ENCODE measurements at regions not wholly inside any gene's neighbourhood (a gene's known extent, or its start where the extent isn't known, plus 50 kb on each side); places are given as distances from the start of the nearest gene placed in this dataset.

DNA sequence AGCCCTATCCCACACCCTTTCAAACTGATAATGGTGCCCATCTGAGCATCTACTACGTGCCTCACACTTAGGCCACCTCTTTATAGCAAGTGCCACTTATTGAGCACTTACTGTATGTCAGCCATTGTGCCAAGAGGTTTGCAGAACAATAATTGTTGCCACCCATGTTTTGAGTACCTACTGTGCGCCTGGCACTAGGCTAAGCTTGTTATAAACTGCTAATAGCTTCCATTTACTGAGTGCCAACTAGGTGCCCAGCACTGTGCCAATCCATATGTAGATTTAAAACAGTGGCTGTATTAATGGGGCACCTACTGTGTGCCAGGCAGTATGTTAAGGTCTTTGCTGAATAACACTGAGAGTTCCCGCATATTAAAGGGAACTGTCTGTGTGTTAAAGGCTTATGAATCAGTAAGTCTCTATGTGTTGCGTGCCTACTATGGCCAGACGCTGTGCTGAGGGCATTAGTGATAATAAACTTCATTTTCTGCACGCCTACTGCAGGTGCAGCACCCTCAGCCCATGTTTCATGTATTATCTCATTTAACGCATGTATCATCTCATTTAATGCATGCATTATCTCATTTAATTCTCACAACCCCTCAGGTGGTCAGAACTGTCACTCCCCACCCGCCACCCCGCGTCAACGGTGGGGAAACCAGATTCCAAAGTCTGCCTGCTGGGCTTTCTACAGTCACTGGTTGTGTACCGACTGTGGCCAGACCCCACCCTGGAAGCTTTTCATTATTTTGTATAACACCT, 105.0 kb downstream of the PTPRS start:
- no peak for DNase-seq (ENCODE audit: low read depth)

DNA sequence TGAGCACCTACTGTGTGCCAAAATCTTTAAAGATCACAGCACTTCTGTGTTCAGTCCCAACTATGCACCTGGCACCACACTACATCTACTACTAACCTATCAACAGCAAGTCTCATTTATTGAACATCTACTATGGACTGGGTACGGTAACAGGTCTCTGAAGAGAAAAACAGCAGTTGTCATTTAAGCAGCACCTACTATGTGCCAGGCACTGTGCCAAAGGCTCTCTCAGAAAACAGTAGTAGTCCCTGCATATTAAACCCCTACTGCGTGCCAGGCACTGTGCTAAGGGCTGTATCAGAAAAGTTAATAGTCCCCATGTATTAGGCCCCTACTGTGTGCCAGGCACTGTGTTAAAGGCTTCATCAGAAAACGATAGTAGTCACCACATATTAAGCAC, 106.2 kb downstream of the PTPRS start:
- no peak for DNase-seq (ENCODE audit: low read depth)

DNA sequence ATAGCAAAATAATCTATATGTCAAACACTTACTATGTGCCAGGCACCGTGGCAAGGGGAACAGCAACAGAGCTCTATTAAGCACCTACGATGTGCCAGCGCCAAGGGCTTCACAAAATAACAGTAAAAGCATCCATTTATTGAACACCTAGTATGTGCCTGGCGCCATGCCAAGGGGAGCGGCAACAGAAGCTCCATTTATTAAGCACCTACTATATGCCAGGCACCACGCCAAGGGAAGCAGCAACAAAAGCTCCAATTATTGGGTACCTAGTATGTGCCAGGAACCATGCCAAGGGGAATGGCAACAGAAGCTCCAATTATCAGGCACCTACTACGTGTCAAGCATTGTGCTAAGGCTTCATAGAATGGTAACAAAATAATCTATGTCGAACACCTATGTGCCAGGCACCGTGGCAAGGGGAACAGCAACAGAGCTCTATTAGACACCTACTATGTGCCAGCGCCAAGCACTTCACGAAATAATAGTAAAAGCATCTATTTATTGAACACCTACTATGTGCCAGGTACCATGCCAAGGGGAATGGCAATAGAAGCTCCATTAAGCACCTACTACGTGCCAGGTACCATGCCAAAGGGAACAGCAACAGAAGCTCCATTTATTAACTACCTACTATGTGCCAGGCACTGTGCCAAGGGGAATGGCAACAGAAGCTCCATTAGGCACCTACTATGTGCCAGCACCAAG, 107.7 kb downstream of the PTPRS start:
- no peak for DNase-seq (ENCODE audit: low read depth)

DNA sequence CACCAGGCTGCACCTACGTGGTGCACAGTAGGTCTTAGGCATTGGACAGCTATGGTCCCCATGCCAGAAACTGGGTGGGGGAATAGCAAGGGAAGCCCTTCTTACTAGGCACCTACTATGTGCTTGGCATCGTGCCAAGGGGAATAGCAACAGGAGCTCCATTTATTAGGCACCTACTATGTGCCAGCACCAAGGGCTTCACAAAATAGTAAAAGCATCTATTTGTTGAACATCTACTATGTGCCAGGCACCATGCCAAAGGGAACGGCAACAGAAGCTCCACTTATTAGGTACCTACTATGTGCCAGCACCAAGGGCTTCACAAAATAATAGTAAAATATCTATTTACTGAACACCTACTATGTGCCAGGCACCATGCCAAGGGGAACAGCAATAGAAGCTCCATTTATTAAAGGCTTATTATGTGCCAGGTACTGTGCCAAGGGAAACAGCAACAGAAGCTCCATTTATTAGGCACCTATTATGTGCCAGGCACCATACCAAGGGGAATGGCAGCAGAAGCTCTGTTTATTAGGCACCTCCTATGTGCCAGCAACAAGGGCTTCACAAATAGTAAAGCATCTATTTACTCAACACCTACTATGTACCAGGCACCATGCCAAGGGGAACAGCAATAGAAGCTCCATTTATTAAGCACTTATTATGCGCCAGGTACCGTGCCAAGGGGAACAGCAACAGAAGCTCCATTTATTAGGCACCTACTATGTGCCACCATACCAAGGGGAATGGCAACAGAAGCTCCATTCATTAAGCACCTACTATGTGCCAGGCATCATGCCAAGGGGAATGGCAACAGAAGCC, 108.5 kb downstream of the PTPRS start:
- no peak for DNase-seq (ENCODE audit: low read depth)

DNA sequence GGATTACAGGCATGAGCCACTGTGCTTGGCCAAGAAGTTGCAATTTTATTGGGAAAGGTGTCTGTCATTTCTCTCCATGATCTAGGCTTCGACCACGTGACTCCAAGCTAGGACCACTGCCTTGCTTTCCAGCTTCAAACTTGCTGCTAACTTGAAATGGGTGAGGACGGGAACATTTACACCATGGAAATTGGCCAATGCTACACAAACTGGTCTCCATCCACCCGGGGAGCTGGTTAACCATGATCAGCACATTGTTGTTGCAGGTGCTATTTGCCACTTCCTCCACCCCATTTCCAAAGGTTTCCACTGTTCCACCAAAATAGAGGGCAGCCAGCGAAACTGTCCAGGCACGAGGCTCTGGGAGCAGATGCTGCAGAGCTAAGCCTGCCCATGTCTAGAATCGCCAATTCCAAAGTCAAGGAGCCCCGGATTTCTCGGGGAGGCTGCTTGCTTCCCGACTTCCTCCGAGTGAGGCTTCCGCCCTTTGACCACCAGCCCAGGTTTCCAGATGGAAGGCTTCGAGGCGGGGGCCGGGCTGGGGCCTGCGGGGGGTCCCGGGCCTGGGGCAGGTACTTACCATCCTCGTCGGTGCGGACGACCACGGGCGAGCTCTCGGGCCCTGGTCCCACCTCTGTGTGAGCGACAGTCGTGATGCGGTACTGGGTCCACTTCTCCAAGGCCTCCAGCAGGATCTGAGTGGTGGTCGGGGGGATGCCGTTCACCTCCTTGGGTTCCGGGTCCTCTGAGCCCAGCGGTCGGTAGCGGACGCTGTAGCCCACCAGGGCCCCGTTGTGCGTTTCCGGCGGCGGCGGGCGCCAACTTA, 109.7 kb downstream of the PTPRS start:
- DNase-seq (ENCODE audit: low read depth), result no peak

DNA sequence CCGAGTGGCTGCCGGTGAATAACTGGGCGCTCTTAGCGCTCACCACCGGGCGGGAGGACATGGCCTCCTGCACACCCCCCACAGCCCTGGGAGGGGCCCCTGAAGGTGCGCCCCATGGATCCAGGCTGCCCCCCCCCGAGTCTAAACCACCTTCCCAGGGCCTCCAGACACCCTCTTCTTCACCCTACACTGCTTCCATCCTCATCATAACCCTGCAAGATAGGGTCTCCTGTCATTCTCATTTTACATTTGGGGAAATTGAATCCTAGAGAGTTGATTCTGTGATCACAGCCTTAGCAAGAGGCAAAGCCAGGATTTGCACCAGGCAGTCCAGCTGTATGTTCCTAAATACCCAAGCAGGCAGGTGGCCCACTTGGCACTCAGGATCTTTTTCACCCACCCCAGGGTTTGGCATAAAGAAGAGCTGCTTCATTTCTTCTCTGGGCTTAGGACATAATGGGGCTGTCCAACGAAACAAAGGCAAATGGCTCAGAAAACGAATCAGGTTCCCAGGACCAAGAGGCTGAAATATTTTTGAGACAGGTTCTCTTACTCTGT, 110.8 kb downstream of the PTPRS start:
- DNase-seq (ENCODE audit: low read depth), result no peak

DNA sequence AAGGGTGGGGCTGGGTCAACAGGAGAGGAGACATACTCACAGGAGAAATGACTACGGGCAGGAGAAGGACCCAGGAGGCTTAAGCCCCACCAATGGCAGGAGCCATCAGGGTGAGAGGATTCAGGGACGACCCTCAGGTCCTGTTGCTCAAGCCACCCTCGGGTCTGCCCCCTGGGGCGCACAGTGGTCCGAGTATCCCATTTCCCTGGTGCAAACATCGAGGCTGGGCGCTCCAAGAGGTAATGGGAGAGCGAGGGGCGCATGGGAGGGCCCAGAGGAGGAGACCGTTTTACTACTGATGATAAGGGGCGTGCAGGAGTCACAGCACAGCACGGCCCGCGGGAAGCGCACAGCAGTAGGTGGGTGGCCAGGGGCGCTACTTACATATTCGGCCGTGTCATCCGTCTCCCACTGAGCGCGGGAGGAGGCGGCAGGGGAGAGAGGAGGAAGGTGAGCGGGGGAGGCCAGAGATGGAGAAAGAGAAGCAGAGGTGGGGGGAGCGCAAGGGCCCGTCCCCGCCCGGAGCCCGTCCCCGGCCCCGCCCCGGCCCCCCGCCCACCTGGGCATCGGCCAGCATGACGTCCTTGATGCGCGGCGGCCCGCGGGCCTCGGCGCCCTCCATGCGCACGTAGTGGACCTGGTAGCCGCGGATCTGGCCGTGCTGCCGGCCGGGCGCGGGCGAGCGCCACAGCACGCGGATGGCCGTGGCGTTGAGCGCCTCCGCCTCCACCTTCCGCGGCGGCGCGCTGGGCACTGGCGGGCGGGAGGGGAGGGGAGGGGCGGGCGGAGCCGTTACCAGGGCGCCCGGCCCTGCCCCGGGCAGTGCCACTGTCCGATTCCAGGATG, 111.5 kb downstream of the PTPRS start:
- DNase-seq (ENCODE audit: low read depth), result no peak

DNA sequence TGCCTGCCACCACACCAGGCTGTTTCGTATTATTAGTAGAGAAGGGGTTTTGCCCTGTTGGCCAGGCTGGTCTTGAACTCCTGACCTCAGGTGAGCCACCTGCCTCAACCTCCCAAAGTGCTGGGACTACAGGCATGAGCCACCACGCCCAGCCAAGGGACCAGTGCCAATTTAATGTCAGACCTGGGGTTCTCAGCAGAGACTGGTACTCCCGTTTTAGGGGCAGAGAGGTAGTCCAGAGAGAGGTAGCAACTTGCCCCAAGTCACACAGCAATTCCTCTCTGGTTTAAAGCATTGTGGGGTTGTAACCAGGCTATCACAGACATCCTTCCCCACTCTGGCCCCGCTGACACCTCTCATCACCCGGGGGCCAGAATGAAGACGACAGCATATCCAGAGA, 112.1 kb downstream of the PTPRS start:
- no peak for DNase-seq (ENCODE audit: low read depth)

DNA sequence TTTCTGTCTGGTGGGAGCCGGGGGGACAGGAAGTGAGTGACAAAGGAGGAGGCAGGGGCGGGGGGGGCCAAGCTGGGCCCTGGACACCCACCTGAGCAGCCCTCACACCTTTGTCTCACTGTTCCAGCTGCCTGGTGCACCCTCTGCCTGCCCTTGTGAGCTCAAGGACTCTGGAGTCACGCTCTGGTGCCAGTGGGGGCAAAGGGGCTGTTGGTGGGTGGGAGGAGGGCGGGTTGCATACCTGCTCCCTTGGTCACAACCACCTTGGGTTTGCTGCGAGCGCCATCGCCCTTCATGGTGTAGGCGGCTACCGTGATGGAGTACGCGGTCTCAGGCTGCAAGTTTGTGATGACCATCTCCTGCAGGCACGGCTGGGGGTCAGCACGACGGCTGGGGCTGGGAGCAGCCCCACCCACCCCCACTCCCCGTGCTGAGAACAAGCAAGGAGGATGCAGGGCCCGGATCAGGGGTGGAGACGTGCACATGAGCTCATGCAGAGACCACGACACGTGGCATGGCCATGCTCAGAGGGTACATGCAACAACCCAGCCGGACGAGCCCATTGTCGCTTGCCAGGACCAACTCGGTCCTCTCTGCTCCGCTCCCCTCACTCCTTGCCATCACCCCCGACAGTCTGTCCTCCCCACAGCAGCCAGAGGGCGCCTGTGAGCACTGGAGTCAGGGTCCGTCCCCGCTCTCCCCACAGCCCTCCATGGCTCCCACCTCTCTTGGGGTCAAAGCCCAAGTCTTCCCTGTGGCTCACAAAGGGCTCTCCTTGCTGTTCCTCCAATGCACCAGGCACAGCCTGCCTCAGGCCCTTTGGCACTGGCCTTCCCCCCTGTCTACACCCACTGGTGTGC, 114.9 kb downstream of the PTPRS start:
- DNase-seq (ENCODE audit: low read depth), result no peak

DNA sequence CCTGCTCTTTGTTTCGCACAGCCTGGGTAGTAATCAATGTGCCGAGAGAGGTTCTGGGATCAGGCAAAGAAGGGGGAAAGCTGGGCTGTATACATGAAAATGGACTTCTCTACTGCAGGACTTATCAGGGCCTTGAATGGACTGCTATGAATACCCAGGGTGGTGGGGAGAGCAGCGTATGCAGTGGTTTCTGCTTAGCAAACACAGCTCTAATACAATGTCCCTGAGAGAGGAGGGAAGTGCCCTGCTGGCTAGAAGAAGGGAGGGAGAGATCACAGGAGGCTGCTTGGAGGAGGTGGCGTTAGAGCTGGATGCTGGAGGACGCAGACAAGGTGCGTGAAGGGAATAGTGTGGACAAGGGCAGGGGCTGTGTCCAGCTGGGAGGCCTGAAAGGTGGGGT, 116.1 kb downstream of the PTPRS start:
- no peak for DNase-seq (ENCODE audit: low read depth)

DNA sequence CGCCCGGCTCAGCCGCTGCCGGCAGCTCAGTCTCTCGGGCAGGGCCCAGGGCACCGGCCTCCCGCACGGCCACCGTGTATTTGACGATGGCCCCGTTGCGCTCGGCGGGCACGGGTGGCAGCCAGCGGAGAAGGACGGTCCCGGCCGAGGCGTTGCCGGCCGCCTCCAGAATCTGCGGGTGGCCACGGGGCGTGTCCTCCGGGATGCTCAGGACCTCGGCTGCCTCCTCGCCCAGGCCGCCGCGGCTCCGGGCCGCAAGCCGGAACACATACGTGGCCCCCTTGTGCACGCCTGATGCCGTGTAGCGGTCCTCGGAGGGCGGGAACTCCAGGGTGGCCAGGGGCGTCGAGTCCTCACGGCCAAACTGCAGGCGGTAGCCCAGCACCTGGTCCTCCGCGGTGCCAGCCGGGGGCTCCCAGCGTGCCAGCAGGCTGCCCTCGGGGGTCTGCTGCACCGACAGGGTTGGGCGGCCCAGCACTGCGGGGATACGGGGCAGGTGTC, 117.7 kb downstream of the PTPRS start:
- no peak for DNase-seq (ENCODE audit: low read depth)

DNA sequence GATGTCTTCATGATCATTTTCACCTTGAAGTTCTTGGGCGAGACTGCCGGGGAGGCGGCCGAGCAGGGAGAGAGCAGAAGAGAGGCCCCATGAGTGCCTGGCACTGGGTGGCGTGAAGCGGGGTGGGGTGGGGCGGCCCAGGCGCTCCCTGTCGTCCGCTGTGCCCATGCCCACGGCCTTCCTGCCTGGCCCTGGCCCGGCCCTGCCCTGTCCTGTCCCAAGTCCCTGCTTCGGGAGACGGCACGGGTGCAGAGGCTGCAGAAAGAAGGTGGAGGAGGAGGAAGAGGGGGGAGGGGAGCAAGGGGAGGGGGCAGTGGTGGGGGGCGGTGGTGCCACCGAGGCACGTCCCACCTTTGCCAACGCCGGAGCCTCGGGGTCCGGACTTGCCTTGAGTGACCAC, 118.4 kb downstream of the PTPRS start:
- no peak for DNase-seq (ENCODE audit: low read depth)

DNA sequence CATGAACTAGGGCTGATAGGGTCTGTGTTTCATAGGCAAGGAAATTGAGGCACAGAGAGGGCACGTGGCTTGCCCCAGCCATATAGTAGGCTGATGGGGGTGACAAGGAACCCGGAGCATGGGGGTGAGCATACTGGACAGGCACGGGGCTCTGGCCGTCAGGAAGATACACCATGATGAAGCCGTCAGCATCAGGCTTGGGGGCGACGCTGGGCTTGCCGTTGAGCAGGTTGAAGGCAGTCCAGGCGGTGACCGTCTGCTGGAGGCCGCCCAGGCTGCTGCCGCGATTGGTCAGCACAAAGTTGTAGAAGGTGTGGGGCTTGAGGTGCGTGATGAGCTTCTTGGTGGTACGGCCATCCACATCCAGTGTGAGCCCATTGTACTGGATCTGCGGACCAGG, 119.7 kb downstream of the PTPRS start:
- DNase-seq (ENCODE audit: low read depth), result no peak

DNA sequence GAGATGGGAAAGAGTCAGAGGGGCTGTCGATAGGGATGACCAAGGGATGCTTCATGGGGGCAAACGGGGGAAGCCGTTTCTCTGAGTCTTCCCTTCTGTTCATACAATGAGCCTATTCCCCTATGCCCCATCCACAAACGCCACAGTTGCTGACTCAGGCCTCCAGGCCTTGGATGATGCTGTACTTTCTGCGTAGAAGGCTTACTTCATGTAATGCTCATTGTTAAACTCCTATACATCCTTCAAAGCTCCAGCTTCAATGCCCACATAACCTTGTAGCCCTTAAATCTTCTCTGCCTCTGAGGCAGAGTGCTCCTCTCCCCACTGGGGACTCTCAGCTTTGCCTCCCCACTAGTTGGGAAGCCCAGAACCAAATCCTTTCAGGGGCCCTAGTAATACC, 120.3 kb downstream of the PTPRS start:
- no peak for DNase-seq (ENCODE audit: low read depth)

DNA sequence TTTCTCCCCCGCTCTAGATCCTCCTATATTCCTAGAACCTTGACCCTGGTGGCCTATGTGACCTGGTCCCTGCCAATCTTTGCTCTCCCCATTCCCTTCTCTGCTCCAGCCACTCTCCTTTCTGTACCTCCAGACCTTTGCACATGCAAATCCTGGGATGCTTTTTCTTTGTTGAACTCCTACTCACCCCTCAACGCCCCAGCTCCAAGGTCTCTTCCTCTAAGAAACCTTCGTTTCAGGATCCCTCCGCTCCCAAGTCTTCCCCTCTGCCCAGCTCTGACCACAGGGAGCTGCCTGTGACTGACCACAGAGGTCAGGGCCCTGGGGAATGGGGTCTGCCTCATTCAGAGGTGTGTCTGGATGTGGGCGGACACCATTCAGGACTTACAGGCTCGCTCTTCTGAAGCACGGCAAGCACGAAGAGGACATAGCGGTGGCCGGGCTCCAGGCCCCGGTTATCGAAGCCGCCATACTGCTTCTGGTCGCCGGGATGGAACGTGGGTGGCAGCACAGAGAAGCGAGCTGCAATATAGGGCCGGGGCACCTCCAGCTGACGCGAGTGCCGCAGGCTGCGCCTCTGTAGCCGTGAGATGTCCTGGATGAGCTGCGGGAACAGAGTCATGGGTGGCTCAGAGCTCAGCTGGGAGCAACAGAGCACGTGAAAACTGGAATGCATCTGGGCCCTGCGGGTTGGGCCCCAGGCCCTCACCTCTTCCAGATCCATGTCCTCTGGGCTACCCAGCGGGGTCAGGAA, 120.9 kb downstream of the PTPRS start:
- no peak for DNase-seq (ENCODE audit: low read depth)

DNA sequence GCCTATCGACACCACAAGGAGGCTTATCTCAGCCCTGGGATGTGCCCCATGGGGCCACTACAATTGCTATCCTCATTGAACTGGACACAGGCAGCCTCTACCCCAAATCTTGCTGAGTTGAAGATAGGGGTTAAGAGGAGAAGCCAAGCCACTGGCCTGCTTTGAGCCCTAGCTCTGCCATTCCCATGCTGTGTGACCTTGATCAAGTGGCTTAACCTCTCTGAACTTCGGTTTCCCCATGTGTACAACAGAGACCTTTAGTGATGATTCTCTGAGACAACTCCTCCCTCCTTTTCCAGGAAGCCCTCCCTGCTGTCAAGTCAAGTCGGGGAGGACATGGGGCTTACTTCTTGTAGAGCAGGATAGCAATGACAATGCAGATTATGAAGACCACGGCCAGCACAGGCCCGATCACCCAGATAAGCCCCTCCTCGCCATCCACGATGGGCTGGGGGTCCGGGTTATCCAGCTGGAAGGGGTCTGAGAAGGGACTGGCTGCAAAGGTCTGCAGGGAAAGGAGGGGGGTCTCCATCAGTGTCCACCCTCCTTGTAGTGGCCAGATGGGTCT, 121.6 kb downstream of the PTPRS start:
- no peak for DNase-seq (ENCODE audit: low read depth)

DNA sequence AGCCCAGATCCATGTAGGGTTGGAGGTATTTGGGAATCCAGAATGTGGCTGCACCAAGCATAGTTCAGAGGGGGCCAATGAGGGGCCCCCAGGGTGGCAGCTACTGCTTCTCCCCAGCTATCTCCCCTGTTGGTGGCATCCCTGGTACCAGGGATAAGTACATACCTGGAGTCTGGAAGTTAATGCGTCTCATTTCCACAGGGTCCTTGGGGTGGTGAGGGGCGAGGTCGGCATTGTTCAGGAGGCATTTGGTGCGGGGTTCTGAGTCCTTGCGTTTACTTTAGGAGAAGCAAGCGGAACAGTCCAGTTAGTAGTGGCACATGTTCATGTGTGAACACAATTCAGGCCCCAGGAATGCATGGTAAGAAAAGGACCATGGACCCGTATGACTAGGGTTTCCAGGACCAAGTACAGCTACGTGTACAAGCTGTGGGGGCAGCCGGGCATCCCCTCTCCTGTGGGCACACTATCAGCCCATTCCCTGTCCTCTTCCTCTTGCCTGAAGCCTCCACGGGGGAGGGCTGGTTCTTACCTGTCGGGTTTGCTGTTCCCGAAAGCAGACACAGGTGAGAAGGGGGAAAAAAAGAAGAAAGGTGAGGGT, 122.3 kb downstream of the PTPRS start:
- no peak for DNase-seq (ENCODE audit: low read depth)

DNA sequence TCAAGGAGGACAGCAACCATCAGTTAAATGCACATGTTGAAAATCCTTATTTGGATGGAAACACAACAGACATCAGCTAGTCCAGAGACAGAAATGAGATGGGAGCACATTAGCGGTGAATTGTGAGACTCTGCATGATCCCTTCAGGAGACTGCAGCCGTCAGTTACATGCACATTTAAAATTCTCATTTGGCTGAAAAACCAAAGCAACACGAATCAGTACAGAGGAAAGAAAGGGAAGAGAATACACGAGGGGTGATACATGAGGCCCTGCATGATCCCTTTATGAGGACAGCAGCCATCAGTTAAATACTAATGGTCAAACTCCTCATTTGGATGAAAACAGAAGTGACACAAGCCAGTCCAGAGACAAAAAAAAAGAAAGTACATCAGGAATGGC, 123.4 kb downstream of the PTPRS start:
- DNase-seq (ENCODE audit: low read depth), result no peak
